NCI-H2107 (cell line): ENCODE measurements at regions not wholly inside any gene's neighbourhood (a gene's known extent, or its start where the extent isn't known, plus 50 kb on each side); places are given as distances from the start of the nearest gene placed in this dataset.

Experiments
- DNase-seq: peaks from one replicate; lab custom pipeline; 2025; lab: John Stamatoyannopoulos, UW

- no peak for DNase-seq
Observed at GRCh38 chr3:78421247-78421966, 1346.4 kb downstream of the ROBO1 start.

GRCh38 chr3:78424656-78425055 is 1343.1 kb downstream of the ROBO1 start:
- no peak for DNase-seq

- DNase-seq = no peak
Observed at GRCh38 chr3:78426454-78426853, 1341.3 kb downstream of the ROBO1 start.

GRCh38 chr3:78427303-78427702 is 1340.5 kb downstream of the ROBO1 start:
- DNase-seq = no peak

- DNase-seq = no peak
Observed at GRCh38 chr3:78430741-78431140, 1337.1 kb downstream of the ROBO1 start.

- DNase-seq = no peak
Observed at GRCh38 chr3:78434801-78435200, 1333.0 kb downstream of the ROBO1 start.

GRCh38 chr3:78455166-78455565 is 1312.6 kb downstream of the ROBO1 start:
- no peak for DNase-seq

GRCh38 chr3:78455712-78456433 is 1311.9 kb downstream of the ROBO1 start:
- DNase-seq = no peak

- no peak for DNase-seq
Observed at GRCh38 chr3:78459796-78460195, 1308.0 kb downstream of the ROBO1 start.

GRCh38 chr3:78462021-78462420 is 1305.8 kb downstream of the ROBO1 start:
- DNase-seq = no peak

GRCh38 chr3:78476076-78476475 is 1291.7 kb downstream of the ROBO1 start:
- DNase-seq = no peak

- no peak for DNase-seq
Observed at GRCh38 chr3:78481050-78481449, 1286.7 kb downstream of the ROBO1 start.

- no peak for DNase-seq
Observed at GRCh38 chr3:78483090-78483489, 1284.7 kb downstream of the ROBO1 start.

GRCh38 chr3:78494851-78495250 is 1272.9 kb downstream of the ROBO1 start:
- no peak for DNase-seq

- no peak for DNase-seq
Observed at GRCh38 chr3:78495301-78495700, 1272.5 kb downstream of the ROBO1 start.

GRCh38 chr3:78496501-78496900 is 1271.3 kb downstream of the ROBO1 start:
- DNase-seq = no peak

GRCh38 chr3:78497021-78497420 is 1270.8 kb downstream of the ROBO1 start:
- DNase-seq = peak; percentile 49

GRCh38 chr3:78497767-78498166 is 1270.0 kb downstream of the ROBO1 start:
- no peak for DNase-seq

- DNase-seq = no peak
Observed at GRCh38 chr3:78506061-78506460, 1261.7 kb downstream of the ROBO1 start.

GRCh38 chr3:78506581-78507195 is 1261.1 kb downstream of the ROBO1 start:
- no peak for DNase-seq

GRCh38 chr3:78507196-78507984 is 1260.4 kb downstream of the ROBO1 start:
- no peak for DNase-seq

- DNase-seq = no peak
Observed at GRCh38 chr3:78511840-78512239, 1256.0 kb downstream of the ROBO1 start.
